ENCODE measurements at regions not wholly inside any gene's neighbourhood (a gene's known extent, or its start where the extent isn't known, plus 50 kb on each side); places are given as distances from the start of the nearest gene placed in this dataset.
"Not testable (repeated sequence)": the region's sequence is repeated elsewhere in the genome, so short reads cannot be mapped to it uniquely, and the experiment has no call there.

GRCh38 chr3:72033666-72034428, 248.9 kb upstream of the PROK2 start:
- no peak overlapping the region for H3K4me3 ChIP-seq (ENCODE audit: insufficient read depth, low read depth, low read length, poor library complexity, severe bottlenecking)
- H3K9me3 ChIP-seq (ENCODE audit: control insufficient read depth, low read length): no peaks in the 10 kb centered on the region
- no peaks in the 10 kb centered on the region for H3K27me3 ChIP-seq (replicated peaks; ENCODE audit: control insufficient read depth, insufficient read depth, low read length, poor library complexity, severe bottlenecking)
- DNase-seq: no peak
- H3K4me1 ChIP-seq (ENCODE audit: control insufficient read depth, insufficient read depth, low read length, poor library complexity, severe bottlenecking): no peaks in the 10 kb centered on the region
- H3K36me3 ChIP-seq (ENCODE audit: control insufficient read depth, insufficient read depth, low read length): no peaks in the 10 kb centered on the region
- H3K27ac ChIP-seq (ENCODE audit: insufficient read depth, low read length, poor library complexity, severe bottlenecking): no peak overlapping the region

GRCh38 chr3:72032441-72033135, 247.6 kb upstream of the PROK2 start:
- no peak overlapping the region for H3K27ac ChIP-seq (ENCODE audit: insufficient read depth, low read length, poor library complexity, severe bottlenecking)
- H3K36me3 ChIP-seq (ENCODE audit: control insufficient read depth, insufficient read depth, low read length): no peaks in the 10 kb centered on the region
- no peak overlapping the region for H3K4me3 ChIP-seq (ENCODE audit: insufficient read depth, low read depth, low read length, poor library complexity, severe bottlenecking)
- no peaks in the 10 kb centered on the region for H3K27me3 ChIP-seq (replicated peaks; ENCODE audit: control insufficient read depth, insufficient read depth, low read length, poor library complexity, severe bottlenecking)
- H3K4me1 ChIP-seq (ENCODE audit: control insufficient read depth, insufficient read depth, low read length, poor library complexity, severe bottlenecking): no peaks in the 10 kb centered on the region
- DNase-seq: no peak
- no peaks in the 10 kb centered on the region for H3K9me3 ChIP-seq (ENCODE audit: control insufficient read depth, low read length)

- H3K27me3 ChIP-seq (replicated peaks; ENCODE audit: control insufficient read depth, insufficient read depth, low read length, poor library complexity, severe bottlenecking): no peaks in the 10 kb centered on the region
- H3K4me3 ChIP-seq (ENCODE audit: insufficient read depth, low read depth, low read length, poor library complexity, severe bottlenecking): no peak overlapping the region
- no peaks in the 10 kb centered on the region for H3K4me1 ChIP-seq (ENCODE audit: control insufficient read depth, insufficient read depth, low read length, poor library complexity, severe bottlenecking)
- no peaks in the 10 kb centered on the region for H3K9me3 ChIP-seq (ENCODE audit: control insufficient read depth, low read length)
- DNase-seq: no peak
- no peaks in the 10 kb centered on the region for H3K36me3 ChIP-seq (ENCODE audit: control insufficient read depth, insufficient read depth, low read length)
- H3K27ac ChIP-seq (ENCODE audit: insufficient read depth, low read length, poor library complexity, severe bottlenecking): no peak overlapping the region
Observed at GRCh38 chr3:72031581-72031980, 246.6 kb upstream of the PROK2 start.

GRCh38 chr3:72030296-72030695, 245.3 kb upstream of the PROK2 start:
- not testable (repeated sequence) for H3K27ac ChIP-seq (ENCODE audit: insufficient read depth, low read length, poor library complexity, severe bottlenecking); H3K9me3 ChIP-seq (ENCODE audit: control insufficient read depth, low read length); H3K4me3 ChIP-seq (ENCODE audit: insufficient read depth, low read depth, low read length, poor library complexity, severe bottlenecking); DNase-seq; H3K27me3 ChIP-seq (replicated peaks; ENCODE audit: control insufficient read depth, insufficient read depth, low read length, poor library complexity, severe bottlenecking); H3K36me3 ChIP-seq (ENCODE audit: control insufficient read depth, insufficient read depth, low read length); H3K4me1 ChIP-seq (ENCODE audit: control insufficient read depth, insufficient read depth, low read length, poor library complexity, severe bottlenecking)

GRCh38 chr3:72028726-72029125, 243.8 kb upstream of the PROK2 start:
- not testable (repeated sequence) for H3K9me3 ChIP-seq (ENCODE audit: control insufficient read depth, low read length); H3K36me3 ChIP-seq (ENCODE audit: control insufficient read depth, insufficient read depth, low read length); H3K4me3 ChIP-seq (ENCODE audit: insufficient read depth, low read depth, low read length, poor library complexity, severe bottlenecking); H3K27me3 ChIP-seq (replicated peaks; ENCODE audit: control insufficient read depth, insufficient read depth, low read length, poor library complexity, severe bottlenecking); DNase-seq; H3K4me1 ChIP-seq (ENCODE audit: control insufficient read depth, insufficient read depth, low read length, poor library complexity, severe bottlenecking); H3K27ac ChIP-seq (ENCODE audit: insufficient read depth, low read length, poor library complexity, severe bottlenecking)

GRCh38 chr3:72028307-72028706, 243.4 kb upstream of the PROK2 start:
- H3K4me3 ChIP-seq (ENCODE audit: insufficient read depth, low read depth, low read length, poor library complexity, severe bottlenecking); H3K9me3 ChIP-seq (ENCODE audit: control insufficient read depth, low read length); DNase-seq; H3K27ac ChIP-seq (ENCODE audit: insufficient read depth, low read length, poor library complexity, severe bottlenecking); H3K36me3 ChIP-seq (ENCODE audit: control insufficient read depth, insufficient read depth, low read length); H3K4me1 ChIP-seq (ENCODE audit: control insufficient read depth, insufficient read depth, low read length, poor library complexity, severe bottlenecking); H3K27me3 ChIP-seq (replicated peaks; ENCODE audit: control insufficient read depth, insufficient read depth, low read length, poor library complexity, severe bottlenecking): not testable (repeated sequence)

- not testable (repeated sequence) for H3K4me1 ChIP-seq (ENCODE audit: control insufficient read depth, insufficient read depth, low read length, poor library complexity, severe bottlenecking); H3K9me3 ChIP-seq (ENCODE audit: control insufficient read depth, low read length); DNase-seq; H3K27ac ChIP-seq (ENCODE audit: insufficient read depth, low read length, poor library complexity, severe bottlenecking); H3K27me3 ChIP-seq (replicated peaks; ENCODE audit: control insufficient read depth, insufficient read depth, low read length, poor library complexity, severe bottlenecking); H3K4me3 ChIP-seq (ENCODE audit: insufficient read depth, low read depth, low read length, poor library complexity, severe bottlenecking); H3K36me3 ChIP-seq (ENCODE audit: control insufficient read depth, insufficient read depth, low read length)
Observed at GRCh38 chr3:72027728-72028127, 242.8 kb upstream of the PROK2 start.

DNA sequence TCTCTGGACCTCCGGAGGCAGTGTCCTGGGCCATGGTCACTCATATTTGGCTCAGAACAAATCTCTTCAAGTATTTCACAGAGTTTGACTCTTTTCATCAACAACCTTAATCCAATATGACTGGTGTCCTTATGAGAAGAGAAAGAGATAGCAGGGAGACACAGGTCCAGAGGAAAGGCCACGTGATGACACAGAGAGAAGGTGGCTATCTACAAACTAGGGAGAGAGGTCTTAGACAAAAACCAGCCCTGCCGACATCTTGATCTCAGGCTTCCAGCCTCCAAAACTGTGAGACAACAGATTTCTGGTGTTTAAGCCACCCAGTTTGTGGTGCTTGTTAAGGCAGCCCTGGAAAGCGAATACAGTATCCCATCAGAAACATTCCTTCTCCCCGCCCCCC, 237.1 kb upstream of the PROK2 start:
- Histone ChIP-seq H3K36me3 (ENCODE audit: control insufficient read depth, insufficient read depth, low read length) (no peaks in the 10 kb centered on the region), H3K27ac (ENCODE audit: insufficient read depth, low read length, poor library complexity, severe bottlenecking) (no peak overlapping the region), H3K4me1 (ENCODE audit: control insufficient read depth, insufficient read depth, low read length, poor library complexity, severe bottlenecking) (no peaks in the 10 kb centered on the region), H3K9me3 (ENCODE audit: control insufficient read depth, low read length) (no peaks in the 10 kb centered on the region), H3K4me3 (ENCODE audit: insufficient read depth, low read depth, low read length, poor library complexity, severe bottlenecking) (no peak overlapping the region), H3K27me3 (replicated peaks; ENCODE audit: control insufficient read depth, insufficient read depth, low read length, poor library complexity, severe bottlenecking) (no peaks in the 10 kb centered on the region)
- no peak for DNase-seq

DNA sequence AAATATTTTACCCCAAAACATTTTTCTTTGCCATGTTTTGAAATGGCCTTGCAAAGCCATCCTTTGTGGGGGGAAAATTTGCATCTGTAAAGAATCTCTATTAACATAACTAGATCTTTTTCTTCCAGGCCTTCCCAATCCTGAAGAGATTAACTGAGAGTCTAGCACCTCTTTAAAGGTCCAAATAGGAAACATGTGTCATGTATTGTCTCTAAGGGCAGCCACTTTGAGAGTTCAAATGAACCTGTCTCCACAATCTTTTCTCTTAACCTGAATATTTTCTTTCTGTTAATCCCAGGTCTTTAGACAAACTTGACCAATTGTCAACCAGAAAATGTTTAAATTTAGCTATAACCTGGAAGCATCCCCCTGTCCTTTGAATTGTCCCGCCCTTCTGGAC, 236.6 kb upstream of the PROK2 start:
- Histone ChIP-seq H3K4me1 (ENCODE audit: control insufficient read depth, insufficient read depth, low read length, poor library complexity, severe bottlenecking) (no peaks in the 10 kb centered on the region), H3K4me3 (ENCODE audit: insufficient read depth, low read depth, low read length, poor library complexity, severe bottlenecking) (no peak overlapping the region), H3K36me3 (ENCODE audit: control insufficient read depth, insufficient read depth, low read length) (no peaks in the 10 kb centered on the region), H3K27ac (ENCODE audit: insufficient read depth, low read length, poor library complexity, severe bottlenecking) (no peak overlapping the region), H3K27me3 (replicated peaks; ENCODE audit: control insufficient read depth, insufficient read depth, low read length, poor library complexity, severe bottlenecking) (no peaks in the 10 kb centered on the region), H3K9me3 (ENCODE audit: control insufficient read depth, low read length) (no peaks in the 10 kb centered on the region)
- DNase-seq: no peak

DNA sequence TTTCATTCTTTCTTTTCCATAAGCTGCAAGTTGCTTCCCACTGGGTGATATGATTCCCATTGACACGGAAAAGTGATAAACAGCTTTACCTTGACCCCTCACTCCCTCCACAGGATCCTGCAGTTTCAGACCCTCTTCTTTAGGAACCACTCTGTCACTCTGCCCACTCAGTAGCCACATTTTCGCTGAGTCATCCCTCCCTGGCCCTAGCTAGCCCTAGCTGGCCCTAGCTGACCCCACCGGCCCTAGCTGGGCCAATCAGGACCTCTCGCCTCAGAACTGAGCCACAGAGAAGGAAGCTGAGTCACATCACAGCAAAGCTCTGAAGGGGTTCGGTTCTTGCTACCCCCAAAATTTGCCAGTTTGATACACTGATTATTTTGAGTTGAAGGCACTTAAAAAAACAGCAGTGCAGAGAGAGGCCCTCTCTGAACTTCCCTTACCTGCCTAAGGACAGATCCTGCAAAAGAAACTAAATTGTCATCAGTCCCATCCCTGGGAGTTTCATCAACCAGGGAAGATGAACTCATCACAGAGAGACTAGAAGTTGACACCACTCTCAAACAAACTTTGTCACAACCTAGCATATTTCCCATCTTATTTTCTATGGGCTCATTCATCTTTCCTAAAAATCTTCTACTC, 233.5 kb upstream of the PROK2 start:
- H3K27ac ChIP-seq (ENCODE audit: insufficient read depth, low read length, poor library complexity, severe bottlenecking): no peak overlapping the region
- no peak for DNase-seq
- H3K4me1 ChIP-seq (ENCODE audit: control insufficient read depth, insufficient read depth, low read length, poor library complexity, severe bottlenecking): no peaks in the 10 kb centered on the region
- H3K27me3 ChIP-seq (replicated peaks; ENCODE audit: control insufficient read depth, insufficient read depth, low read length, poor library complexity, severe bottlenecking): no peaks in the 10 kb centered on the region
- no peaks in the 10 kb centered on the region for H3K9me3 ChIP-seq (ENCODE audit: control insufficient read depth, low read length)
- no peaks in the 10 kb centered on the region for H3K36me3 ChIP-seq (ENCODE audit: control insufficient read depth, insufficient read depth, low read length)
- H3K4me3 ChIP-seq (ENCODE audit: insufficient read depth, low read depth, low read length, poor library complexity, severe bottlenecking): no peak overlapping the region
